K562 (cell line): ENCODE measurements at regions not wholly inside any gene's neighbourhood (a gene's known extent, or its start where the extent isn't known, plus 50 kb on each side); places are given as distances from the start of the nearest gene placed in this dataset.

Experiments used
- CBX3 ChIP-seq, 2 experiments: IDR thresholded peaks; 1 replicate in 1 of 2; 2 replicates in 1 of 2; pipeline ENCODE4 v1.6.1; 2012; ENCODE audit warnings: inconsistent platforms in 2 of 2, low read length in 2 of 2, borderline replicate concordance in 1 of 2, control low read depth in 1 of 2
- HMBOX1 ChIP-seq: sonication (generic); IDR thresholded peaks from 2 replicates; pipeline ENCODE4 v1.6.1; 2016
- MYBL2 ChIP-seq, 2 experiments: fragments of 450-650 bp in 1 of 2; sonication (generic) in 1 of 2; formaldehyde crosslinking in 1 of 2; IDR thresholded peaks; 2 replicates each; pipeline versions ENCODE4 v1.6.1 to v1.8.1; 2017 to 2022; ENCODE audit warnings: borderline replicate concordance in 1 of 2, inconsistent platforms in 1 of 2, low read depth in 1 of 2, mild to moderate bottlenecking in 1 of 2, missing genetic modification reagents in 1 of 2, moderate library complexity in 1 of 2
- MYC ChIP-seq, 2 experiments: fragments of 250-450 bp in 1 of 2; sonication (Bioruptor Pico) in 1 of 2; IDR thresholded peaks; 2 replicates each; pipeline versions ENCODE4 v1.5.1 to v1.6.1; 2012 to 2021; ENCODE audit warnings: low read depth in 2 of 2, borderline replicate concordance in 1 of 2, improper control_type of control experiment in 1 of 2, low read length in 1 of 2, mild to moderate bottlenecking in 1 of 2, moderate library complexity in 1 of 2
- NR4A1 ChIP-seq, 2 experiments: fragments of 250-450 bp in 1 of 2; fragments of 450-650 bp in 1 of 2; sonication (Bioruptor Pico) in 1 of 2; IDR thresholded peaks; 2 replicates each; pipeline versions ENCODE4 v1.4.0 to v1.6.1; 2016 to 2020; ENCODE audit warnings: mild to moderate bottlenecking in 2 of 2, missing compliant biosample characterization in 1 of 2, missing genetic modification characterization in 1 of 2, moderate library complexity in 1 of 2
- NUFIP1 ChIP-seq: fragments of 450-650 bp; IDR thresholded peaks from 2 replicates; pipeline ENCODE4 v1.6.1; 2018; ENCODE audit not compliant: partially characterized antibody
- THAP12 ChIP-seq: fragments of 250-450 bp; sonication (Bioruptor Pico); IDR thresholded peaks from 2 replicates; pipeline ENCODE4 v1.9.0; 2021; ENCODE audit warnings: mild to moderate bottlenecking, inconsistent platforms

GRCh38 chr9:78654324-78654723, 357.4 kb downstream of the PSAT1 start (continued):
- TF ChIP-seq NR4A1 (CRISPR knock-in tag; IDR thresholded peaks at IDR 0.05) (no peak), NR4A1 (tag; IDR thresholded peaks at IDR 0.05) (no peak), HMBOX1 (no peak), MYBL2 (IDR thresholded peaks at IDR 0.05; ENCODE audit: low read depth) (no peak), MYBL2 (CRISPR knock-in tag; IDR thresholded peaks at IDR 0.05; ENCODE audit: borderline replicate concordance) (no peak), MYC (IDR thresholded peaks at IDR 0.05; ENCODE audit: low read depth, low read length) (no peak), MYC (CRISPR knock-in tag; IDR thresholded peaks at IDR 0.05; ENCODE audit: borderline replicate concordance, low read depth) (no peak), THAP12 (CRISPR knock-in tag) (no peak), NUFIP1 (no peak), CBX3 (IDR thresholded peaks at IDR 0.05; ENCODE audit: borderline replicate concordance in 1 of 2, low read length in 2 of 2) (no peak)
